Gastroesophageal sphincter (tissue), 3 donors: ENCODE measurements at regions not wholly inside any gene's neighbourhood (a gene's known extent, or its start where the extent isn't known, plus 50 kb on each side); places are given as distances from the start of the nearest gene placed in this dataset.

Experiments
- EP300 ChIP-seq: sonication (generic); formaldehyde crosslinking; IDR thresholded peaks from one replicate; pipeline ENCODE4 v1.6.1; 2017; ENCODE audit warnings: antibody characterized with exemption, mild to moderate bottlenecking
- POLR2A ChIP-seq, 2 donors: fragments of 450-650 bp; IDR thresholded peaks; one replicate each; pipeline ENCODE4 v1.6.1; 2017; ENCODE audit warnings: antibody characterized with exemption in 2 of 2, mild to moderate bottlenecking in 2 of 2, moderate library complexity in 1 of 2
- POLR2AphosphoS5 ChIP-seq: sonication (generic); formaldehyde crosslinking; IDR thresholded peaks from one replicate; pipeline ENCODE4 v1.6.1; 2017; ENCODE audit warnings: antibody characterized with exemption
- TF ChIP-seq, protein P1 (sequence below), 4 experiments: fragments of 200-600 bp in 2 of 4; fragments of 450-650 bp in 2 of 4; sonication (generic) in 1 of 4; IDR thresholded peaks; one replicate each; pipeline ENCODE4 v1.5.1; 2017 to 2019; ENCODE audit warnings: antibody characterized with exemption in 4 of 4, mild to moderate bottlenecking in 2 of 4, moderate library complexity in 2 of 4

DNA sequence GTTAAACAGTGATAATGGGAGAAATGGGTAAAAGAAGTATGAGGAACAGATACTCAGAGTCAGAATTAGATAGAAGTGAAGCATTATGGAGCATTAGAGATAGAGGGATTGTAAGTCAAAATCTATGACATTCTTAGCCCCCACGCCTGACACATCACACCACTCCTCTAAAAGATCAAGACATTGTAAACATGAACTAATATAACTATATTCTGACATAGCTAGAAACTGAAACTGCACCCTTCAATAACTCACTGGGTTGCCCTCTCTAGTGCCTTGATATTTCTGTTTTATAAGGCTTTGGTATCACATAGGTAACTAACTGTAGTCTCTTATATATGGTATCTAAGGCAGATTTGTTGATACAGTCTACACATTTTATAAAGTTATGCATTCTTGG lies 684.3 kb upstream of the DPPA4 start:
- TF ChIP-seq EP300: no peak
- TF ChIP-seq, protein P1, sequence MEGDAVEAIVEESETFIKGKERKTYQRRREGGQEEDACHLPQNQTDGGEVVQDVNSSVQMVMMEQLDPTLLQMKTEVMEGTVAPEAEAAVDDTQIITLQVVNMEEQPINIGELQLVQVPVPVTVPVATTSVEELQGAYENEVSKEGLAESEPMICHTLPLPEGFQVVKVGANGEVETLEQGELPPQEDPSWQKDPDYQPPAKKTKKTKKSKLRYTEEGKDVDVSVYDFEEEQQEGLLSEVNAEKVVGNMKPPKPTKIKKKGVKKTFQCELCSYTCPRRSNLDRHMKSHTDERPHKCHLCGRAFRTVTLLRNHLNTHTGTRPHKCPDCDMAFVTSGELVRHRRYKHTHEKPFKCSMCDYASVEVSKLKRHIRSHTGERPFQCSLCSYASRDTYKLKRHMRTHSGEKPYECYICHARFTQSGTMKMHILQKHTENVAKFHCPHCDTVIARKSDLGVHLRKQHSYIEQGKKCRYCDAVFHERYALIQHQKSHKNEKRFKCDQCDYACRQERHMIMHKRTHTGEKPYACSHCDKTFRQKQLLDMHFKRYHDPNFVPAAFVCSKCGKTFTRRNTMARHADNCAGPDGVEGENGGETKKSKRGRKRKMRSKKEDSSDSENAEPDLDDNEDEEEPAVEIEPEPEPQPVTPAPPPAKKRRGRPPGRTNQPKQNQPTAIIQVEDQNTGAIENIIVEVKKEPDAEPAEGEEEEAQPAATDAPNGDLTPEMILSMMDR (IDR thresholded peaks at IDR 0.05): no peak
- TF ChIP-seq POLR2A (IDR thresholded peaks at IDR 0.05): no peak
- TF ChIP-seq POLR2AphosphoS5: no peak
